Peyer's patch (tissue), 4 donors: ENCODE measurements at regions not wholly inside any gene's neighbourhood (a gene's known extent, or its start where the extent isn't known, plus 50 kb on each side); places are given as distances from the start of the nearest gene placed in this dataset.
"Not testable (repeated sequence)": the region's sequence is repeated elsewhere in the genome, so short reads cannot be mapped to it uniquely, and the experiment has no call there.

ENCODE experiments used
- DNase-seq, 3 donors: peaks; one replicate each; pipeline ENCODE4 v3.0.0-alpha.2; 2017 to 2019
- H3K27ac ChIP-seq, 4 donors: fragments of 200-600 bp; sonication (generic); one replicate each; pipeline ENCODE4 v1.5.1; 2016 to 2019
- H3K27me3 ChIP-seq, 2 donors: fragments of 200-600 bp; sonication (generic); one replicate each; pipeline ENCODE4 v1.5.1; 2019
- H3K36me3 ChIP-seq, 3 donors: fragments of 200-600 bp; sonication (generic); one replicate each; pipeline ENCODE4 v1.5.1; 2016 to 2019
- H3K4me1 ChIP-seq, 4 donors: fragments of 200-600 bp; sonication (generic); one replicate each; pipeline ENCODE4 v1.5.1; 2016 to 2019
- H3K4me3 ChIP-seq, 4 donors: fragments of 200-600 bp; sonication (generic); 1 replicate in 3 of 4; 2 replicates in 1 of 4; pipeline ENCODE4 v1.5.1; 2016 to 2019; ENCODE audit warnings: mild to moderate bottlenecking in 1 of 4
- H3K9me3 ChIP-seq, 4 donors: fragments of 200-600 bp; sonication (generic); one replicate each; pipeline ENCODE4 v1.5.1; 2016 to 2019; ENCODE audit warnings: mild to moderate bottlenecking in 1 of 4
- CTCF ChIP-seq, 6 experiments: fragments of 450-650 bp in 4 of 6; fragments of 200-600 bp in 2 of 6; sonication (generic) in 1 of 6; IDR thresholded peaks; one replicate each; pipeline ENCODE4 v1.5.1; 2017 to 2019; ENCODE audit warnings: antibody characterized with exemption in 6 of 6, mild to moderate bottlenecking in 3 of 6, moderate library complexity in 1 of 6
- POLR2A ChIP-seq, 2 donors: fragments of 450-650 bp; IDR thresholded peaks; one replicate each; pipeline ENCODE4 v1.5.1; 2017; ENCODE audit warnings: antibody characterized with exemption in 2 of 2, mild to moderate bottlenecking in 2 of 2, moderate library complexity in 2 of 2

- Histone ChIP-seq H3K27me3 (no peaks in the 10 kb centered on the region), H3K27ac (peak overlapping the region in 2 of 4 donors; percentile 64 to 71), H3K4me1 (peaks cover 0 to 35% (median 0%) of the 10 kb centered on the region in 4 donors), H3K4me3 (no peak overlapping the region), H3K36me3 (no peaks in the 10 kb centered on the region), H3K9me3 (no peaks in the 10 kb centered on the region)
- TF ChIP-seq POLR2A (IDR thresholded peaks at IDR 0.05): no peak
- TF ChIP-seq CTCF (IDR thresholded peaks at IDR 0.05): no peak
- no peak for DNase-seq
Measured at GRCh38 chr7:104956753-104957450, 57.1 kb upstream of the KMT2E start.

- H3K27me3 ChIP-seq: no peaks in the 10 kb centered on the region
- peaks cover 0 to 37% (median 0%) of the 10 kb centered on the region in 4 donors for H3K4me1 ChIP-seq
- TF ChIP-seq POLR2A (IDR thresholded peaks at IDR 0.05) (no peak), CTCF (IDR thresholded peaks at IDR 0.05) (no peak)
Measured at GRCh38 chr7:104958371-104958865, 55.6 kb upstream of the KMT2E start.

GRCh38 chr7:104959483-104959882 is 54.5 kb upstream of the KMT2E start:
- H3K4me1 ChIP-seq: peaks cover 0 to 48% (median 0%) of the 10 kb centered on the region in 4 donors
- not testable (repeated sequence) for DNase-seq, H3K4me3 ChIP-seq, H3K36me3 ChIP-seq, H3K27me3 ChIP-seq, H3K9me3 ChIP-seq, H3K27ac ChIP-seq

More at GRCh38 chr7:104958371-104958865, 55.6 kb upstream of the KMT2E start:
- no peaks in the 10 kb centered on the region for H3K36me3 ChIP-seq
- no peaks in the 10 kb centered on the region for H3K9me3 ChIP-seq
- peak overlapping the region in 3 of 4 donors; percentile 2 to 64 (median 22) for H3K27ac ChIP-seq
- H3K4me3 ChIP-seq: no peak overlapping the region
- DNase-seq: no peak

GRCh38 chr7:104960741-104961448 is 53.1 kb upstream of the KMT2E start:
- TF ChIP-seq POLR2A (IDR thresholded peaks at IDR 0.05) (no peak), CTCF (IDR thresholded peaks at IDR 0.05) (no peak)
- Histone ChIP-seq H3K9me3 (no peaks in the 10 kb centered on the region), H3K4me1 (peaks cover 0 to 49% (median 0%) of the 10 kb centered on the region in 4 donors), H3K27me3 (no peaks in the 10 kb centered on the region), H3K4me3 (no peak overlapping the region), H3K36me3 (no peaks in the 10 kb centered on the region), H3K27ac (peak overlapping the region in 3 of 4 donors; percentile 2 to 28 (median 10))
- no peak for DNase-seq

- H3K4me1 ChIP-seq: peaks cover 0 to 47% (median 0%) of the 10 kb centered on the region in 4 donors
- no peaks in the 10 kb centered on the region for H3K27me3 ChIP-seq
- no peak for DNase-seq
- H3K36me3 ChIP-seq: no peaks in the 10 kb centered on the region
- peak overlapping the region in 2 of 4 donors; percentile 10 for H3K27ac ChIP-seq
- no peak overlapping the region for H3K4me3 ChIP-seq
- H3K9me3 ChIP-seq: no peaks in the 10 kb centered on the region
- no peak for TF ChIP-seq CTCF (IDR thresholded peaks at IDR 0.05)
- no peak for TF ChIP-seq POLR2A (IDR thresholded peaks at IDR 0.05)
Measured at GRCh38 chr7:104961821-104962220, 52.2 kb upstream of the KMT2E start.

GRCh38 chr7:104962781-104963180 is 51.2 kb upstream of the KMT2E start:
- DNase-seq: no peak
- TF ChIP-seq POLR2A (IDR thresholded peaks at IDR 0.05) (no peak), CTCF (IDR thresholded peaks at IDR 0.05) (no peak)
- H3K4me3 ChIP-seq: no peak overlapping the region
- no peaks in the 10 kb centered on the region for H3K9me3 ChIP-seq
- peaks cover 0 to 41% (median 0%) of the 10 kb centered on the region in 4 donors for H3K4me1 ChIP-seq
- no peaks in the 10 kb centered on the region for H3K27me3 ChIP-seq
- H3K36me3 ChIP-seq: no peaks in the 10 kb centered on the region
- no peak overlapping the region for H3K27ac ChIP-seq
